K562 (cell line): ENCODE measurements at regions not wholly inside any gene's neighbourhood (a gene's known extent, or its start where the extent isn't known, plus 50 kb on each side); places are given as distances from the start of the nearest gene placed in this dataset.

Source experiments
- ATAC-seq: fragments of 200-7000 bp; cut with Tn5 transposase; 3 replicates; pipeline ENCODE4 v1.9.1; 2020; ENCODE audit warnings: moderate library complexity
- BruUV-seq: library from RNA; stranded (reverse); fragments of 400-500 nt; replicated peaks from 2 replicates; lab custom pipeline; 2021; lab: Mats Ljungman, UMichigan
- CTCF ChIA-PET: fragments of 300-600 bp; formaldehyde crosslinking; extraction: SDS; loops from one replicate; lab custom pipeline; 2021; ENCODE audit warnings: low intra/inter-chr PET ratio; lab: Yijun Ruan, JAX
- POLR2A ChIA-PET: fragments of 300-600, 350-650 bp; sonication (Branson Sonifier 250); formaldehyde crosslinking; extraction: SDS; loops from one replicate; lab custom pipeline; 2021; ENCODE audit warnings: antibody characterized with exemption, inconsistent platforms; lab: Yijun Ruan, JAX
- DNase-seq, 4 experiments: peaks; one replicate each; pipeline versions ENCODE4 v3.0.0 to v3.0.0-alpha.2; 2011 to 2018; ENCODE audit warnings: low spot score in 3 of 4, mixed read lengths in 3 of 4; ENCODE audit errors: extremely low read depth in 1 of 4
- FAIRE-seq: peaks from 2 replicates; lab custom pipeline; 2011; peaks lifted over from hg19 to GRCh38; lab: Jason Lieb, UNC
- H2AFZ ChIP-seq: 2 replicates; pipeline ENCODE4 v1.6.0; 2011; ENCODE audit warnings: low read depth, low read length, control low read depth, inconsistent platforms
- H3K27ac ChIP-seq: fragments of 200-600 bp; 3 replicates; pipeline ENCODE4 v1.8.0; 2011; ENCODE audit warnings: low read depth, mild to moderate bottlenecking, control low read depth, inconsistent platforms, low read length, moderate library complexity, mixed read lengths; ENCODE audit errors: extremely low read depth
- H3K27me3 ChIP-seq, 2 experiments: fragments of 300-600 bp in 1 of 2; 2 replicates in 1 of 2; 3 replicates in 1 of 2; pipeline versions ENCODE4 v1.6.0 to v1.8.0; 2011; ENCODE audit warnings: inconsistent platforms in 2 of 2, low read length in 2 of 2, mild to moderate bottlenecking in 1 of 2, mixed read lengths in 1 of 2, moderate library complexity in 1 of 2; ENCODE audit not compliant: control insufficient read depth in 2 of 2, insufficient read depth in 2 of 2
- H3K36me3 ChIP-seq: fragments of 300-600 bp; 3 replicates; pipeline ENCODE4 v1.8.0; 2011; ENCODE audit warnings: mild to moderate bottlenecking, low read length, inconsistent platforms; ENCODE audit not compliant: control insufficient read depth, insufficient read depth
- H3K4me1 ChIP-seq, 2 experiments: fragments of 200-600 bp in 1 of 2; replicated peaks in 1 of 2; 2 replicates in 1 of 2; 3 replicates in 1 of 2; pipeline versions ENCODE4 v1.5.1 to v1.8.0; 2011; ENCODE audit warnings: inconsistent platforms in 2 of 2, low read length in 2 of 2, mild to moderate bottlenecking in 1 of 2, mixed read lengths in 1 of 2, moderate library complexity in 1 of 2; ENCODE audit not compliant: control insufficient read depth in 2 of 2, insufficient read depth in 2 of 2
- H3K4me2 ChIP-seq: 2 replicates; pipeline ENCODE4 v1.6.1; 2011; ENCODE audit warnings: low read length, control low read depth, inconsistent platforms, mixed read lengths; ENCODE audit not compliant: insufficient read depth
- H3K4me3 ChIP-seq: fragments of 200-600 bp; sonication (generic), shearing (Covaris generic); 2 replicates; pipeline ENCODE4 v1.5.1; 2016; ENCODE audit warnings: control low read depth, inconsistent platforms
- H3K79me2 ChIP-seq: fragments of 200-600 bp; 3 replicates; pipeline ENCODE4 v1.8.0; 2011; ENCODE audit warnings: low read length, inconsistent platforms; ENCODE audit not compliant: control insufficient read depth, insufficient read depth
- H3K9ac ChIP-seq, 2 experiments: 2 replicates each; pipeline versions ENCODE4 v1.6.0 to v1.6.1; 2011; ENCODE audit warnings: low read depth in 2 of 2, low read length in 2 of 2, control low read depth in 1 of 2, inconsistent platforms in 1 of 2, mild to moderate bottlenecking in 1 of 2, mixed read lengths in 1 of 2; ENCODE audit not compliant: insufficient read depth in 1 of 2
- H3K9me1 ChIP-seq: one replicate; pipeline ENCODE4 v1.6.0; 2011; ENCODE audit warnings: inconsistent platforms, mild to moderate bottlenecking, low read length, moderate library complexity; ENCODE audit not compliant: control insufficient read depth, insufficient read depth
- H3K9me3 ChIP-seq: replicated peaks from 2 replicates; pipeline ENCODE4 v1.5.1; 2011; ENCODE audit warnings: low read depth, low read length, inconsistent platforms; ENCODE audit not compliant: control insufficient read depth, insufficient read depth
- H4K20me1 ChIP-seq: replicated peaks from 2 replicates; pipeline ENCODE4 v1.6.1; 2011; ENCODE audit warnings: low read length, inconsistent platforms, mixed read lengths; ENCODE audit not compliant: control insufficient read depth, insufficient read depth
- ASH1L ChIP-seq: fragments of 450-650 bp; IDR thresholded peaks from 2 replicates; pipeline ENCODE4 v1.6.1; 2018; ENCODE audit warnings: borderline replicate concordance, mild to moderate bottlenecking, low read depth; ENCODE audit not compliant: partially characterized antibody
- BCOR ChIP-seq: fragments of 450-650 bp; IDR thresholded peaks from 2 replicates; pipeline ENCODE4 v1.6.1; 2016
- BRF1 ChIP-seq: IDR thresholded peaks from 3 replicates; pipeline ENCODE4 v1.6.1; 2011; ENCODE audit warnings: borderline replicate concordance, mild to moderate bottlenecking; ENCODE audit not compliant: insufficient read length; ENCODE audit errors: extremely low read depth
- CXXC5 ChIP-seq: fragments of 250-450 bp; sonication (Bioruptor Pico); IDR thresholded peaks from 2 replicates; pipeline ENCODE4 v1.8.0; 2022; ENCODE audit warnings: inconsistent platforms, mild to moderate bottlenecking, moderate library complexity
- DDX20 ChIP-seq: fragments of 450-650 bp; IDR thresholded peaks from 2 replicates; pipeline ENCODE4 v1.6.1; 2016; ENCODE audit warnings: missing genetic modification characterization, low read depth, mild to moderate bottlenecking, missing compliant biosample characterization, moderate library complexity
- EZH2 ChIP-seq: IDR thresholded peaks from 2 replicates; pipeline ENCODE4 v1.6.1; 2012; ENCODE audit warnings: low read depth, mild to moderate bottlenecking, inconsistent platforms, low read length, borderline replicate concordance
- FOXP4 ChIP-seq: sonication (generic); formaldehyde crosslinking; IDR thresholded peaks from 2 replicates; pipeline ENCODE4 v1.8.0; 2022; ENCODE audit warnings: mild to moderate bottlenecking, missing genetic modification reagents, borderline replicate concordance
- KAT7 ChIP-seq: sonication (generic); formaldehyde crosslinking; IDR thresholded peaks from 2 replicates; pipeline ENCODE4 v1.8.0; 2022; ENCODE audit warnings: missing genetic modification reagents, mild to moderate bottlenecking, borderline replicate concordance
- MCM2 ChIP-seq: fragments of 450-650 bp; IDR thresholded peaks from 2 replicates; pipeline ENCODE4 v1.6.1; 2017; ENCODE audit warnings: low read depth, mild to moderate bottlenecking
- MTA2 ChIP-seq: fragments of 450-650 bp; IDR thresholded peaks from 2 replicates; pipeline ENCODE4 v1.6.1; 2016; ENCODE audit warnings: low read depth
- MXI1 ChIP-seq: IDR thresholded peaks from 2 replicates; pipeline ENCODE4 v1.6.1; 2011; ENCODE audit warnings: low read depth, mild to moderate bottlenecking, improper control_type of control experiment, low read length
- MYNN ChIP-seq, 2 experiments: sonication (generic); formaldehyde crosslinking in 1 of 2; IDR thresholded peaks; 2 replicates each; pipeline versions ENCODE4 v1.5.0 to v1.6.1; 2016 to 2020; ENCODE audit warnings: antibody characterized with exemption in 1 of 2, missing genetic modification reagents in 1 of 2
- NCOA6 ChIP-seq: fragments of 450-650 bp; IDR thresholded peaks from 2 replicates; pipeline ENCODE4 v1.6.1; 2017; ENCODE audit warnings: mild to moderate bottlenecking
- NFYB ChIP-seq: IDR thresholded peaks from 2 replicates; pipeline ENCODE4 v1.6.1; 2011; ENCODE audit warnings: mild to moderate bottlenecking, moderate library complexity; ENCODE audit not compliant: insufficient read length; ENCODE audit errors: extremely low read depth
- RB1 ChIP-seq: fragments of 450-650 bp; IDR thresholded peaks from 2 replicates; pipeline ENCODE4 v1.6.1; 2017; ENCODE audit warnings: low read depth, mild to moderate bottlenecking
- ZKSCAN3 ChIP-seq: fragments of 250-450 bp; sonication (Bioruptor Pico); IDR thresholded peaks from 2 replicates; pipeline ENCODE4 v1.4.0; 2020
- ZNF165 ChIP-seq: fragments of 250-450 bp; sonication (Bioruptor Pico); IDR thresholded peaks from 2 replicates; pipeline ENCODE4 v1.4.0; 2020; ENCODE audit warnings: borderline replicate concordance
- ZNF212 ChIP-seq: fragments of 450-650 bp; formaldehyde crosslinking; IDR thresholded peaks from 2 replicates; pipeline ENCODE4 v1.4.0; 2020; ENCODE audit warnings: mild to moderate bottlenecking
- ZNF232 ChIP-seq: sonication (generic); formaldehyde crosslinking; IDR thresholded peaks from 2 replicates; pipeline ENCODE4 v1.8.0; 2022; ENCODE audit warnings: mild to moderate bottlenecking, missing genetic modification reagents
- ZNF280A ChIP-seq: fragments of 450-650 bp; IDR thresholded peaks from 2 replicates; pipeline ENCODE4 v1.6.1; 2018; ENCODE audit warnings: mild to moderate bottlenecking, low read depth; ENCODE audit not compliant: partially characterized antibody
- ZNF445 ChIP-seq: fragments of 250-450 bp; sonication (Bioruptor Pico); IDR thresholded peaks from 2 replicates; pipeline ENCODE4 v1.4.0; 2020; ENCODE audit warnings: low read depth, mild to moderate bottlenecking, moderate library complexity
- ZNF644 ChIP-seq: fragments of 200-800 bp; sonication (Bioruptor generic); IDR thresholded peaks from 2 replicates; pipeline ENCODE4 v1.6.1; 2016; ENCODE audit warnings: low read depth, missing genetic modification characterization, missing compliant biosample characterization
- WGBS: fragments of 100-300 bp; shearing (Covaris generic); methylation state at CpG from one replicate; pipeline ENCODE4 v1.1.6; 2016; ENCODE audit warnings: low coverage, mixed read lengths; ENCODE audit not compliant: insufficient coverage; ENCODE audit errors: missing lambda C conversion rate; 5-methylcytosine and 5-hydroxymethylcytosine counted together
- in situ Hi-C: fragments of 300-500 bp; cut with MboI; formaldehyde crosslinking; loops from 4 replicates; pipeline ENCODE4 v1.15.0; 2018; ENCODE audit warnings: inconsistent platforms, mixed read lengths
- intact Hi-C: fragments of 100-400 bp; cut with micrococcal nuclease; formaldehyde crosslinking; loops from 2 replicates; pipeline ENCODE4 v1.14.2; 2022

- TF ChIP-seq MYNN (IDR thresholded peaks at IDR 0.05), result no peak
- no peak for TF ChIP-seq MYNN (CRISPR knock-in tag; IDR thresholded peaks at IDR 0.05)
- TF ChIP-seq ZNF232 (CRISPR knock-in tag), result no peak
- TF ChIP-seq ZNF644 (tag), result no peak
- TF ChIP-seq NFYB, result no peak
- no peak for TF ChIP-seq MCM2
- no peak for TF ChIP-seq RB1
These were observed 790.3 kb upstream of the SLITRK1 start (continued) for GRCh38 chr13:84672616-84673015.

GRCh38 chr13:84670245-84670644 lies 788.0 kb upstream of the SLITRK1 start:
- ATAC-seq (no peak), DNase-seq (no peak), FAIRE-seq (no peak)
- BruUV-seq, result no TSS peak
- Histone ChIP-seq H3K79me2 (no peaks in the 10 kb centered on the region), H3K27ac (no peak overlapping the region), H3K27me3 (no peaks in the 10 kb centered on the region), H3K4me3 (no peak overlapping the region), H3K9me1 (no peaks in the 10 kb centered on the region), H4K20me1 (no peaks in the 10 kb centered on the region), H3K9ac (no peak overlapping the region), H3K4me2 (no peak overlapping the region), H2AFZ (no peak overlapping the region), H3K9me3 (no peaks in the 10 kb centered on the region), H3K4me1 (no peaks in the 10 kb centered on the region), H3K36me3 (no peaks in the 10 kb centered on the region)
- intact Hi-C loops (no loop called here), in situ Hi-C loops (no loop called here)
- ChIA-PET POLR2A (no interaction called here), CTCF (no interaction called here)
- 0% methylated on average over 1 of the region's 1 CpG for WGBS
- TF ChIP-seq CXXC5, result no peak
- no peak for TF ChIP-seq KAT7 (CRISPR knock-in tag)
- TF ChIP-seq ZNF165 (CRISPR knock-in tag), result no peak
- TF ChIP-seq FOXP4, result no peak
- TF ChIP-seq BCOR, result no peak
- no peak for TF ChIP-seq NCOA6
- no peak for TF ChIP-seq ZNF280A
- no peak for TF ChIP-seq ZNF212 (CRISPR knock-in tag)
- no peak for TF ChIP-seq DDX20 (tag)
- no peak for TF ChIP-seq ASH1L
- TF ChIP-seq MXI1, result no peak
- no peak for TF ChIP-seq ZNF445
- no peak for TF ChIP-seq BRF1
- no peak for TF ChIP-seq MTA2
- no peak for TF ChIP-seq ZKSCAN3 (CRISPR knock-in tag)
- TF ChIP-seq EZH2, result no peak
